GM10266 (cell line): ENCODE measurements at regions not wholly inside any gene's neighbourhood (a gene's known extent, or its start where the extent isn't known, plus 50 kb on each side); places are given as distances from the start of the nearest gene placed in this dataset.
"Not testable (repeated sequence)": the region's sequence is repeated elsewhere in the genome, so short reads cannot be mapped to it uniquely, and the experiment has no call there.

Source experiments
- DNase-seq: peaks from one replicate; pipeline ENCODE4 v3.0.0; 2012; ENCODE audit errors: extremely low spot score
- TF ChIP-seq, protein P1 (sequence below): IDR thresholded peaks from 2 replicates; pipeline ENCODE4 v1.5.1; 2012; ENCODE audit warnings: mild to moderate bottlenecking, low read depth; ENCODE audit not compliant: control insufficient read depth, insufficient read depth; ENCODE audit errors: missing control alignments

DNA sequence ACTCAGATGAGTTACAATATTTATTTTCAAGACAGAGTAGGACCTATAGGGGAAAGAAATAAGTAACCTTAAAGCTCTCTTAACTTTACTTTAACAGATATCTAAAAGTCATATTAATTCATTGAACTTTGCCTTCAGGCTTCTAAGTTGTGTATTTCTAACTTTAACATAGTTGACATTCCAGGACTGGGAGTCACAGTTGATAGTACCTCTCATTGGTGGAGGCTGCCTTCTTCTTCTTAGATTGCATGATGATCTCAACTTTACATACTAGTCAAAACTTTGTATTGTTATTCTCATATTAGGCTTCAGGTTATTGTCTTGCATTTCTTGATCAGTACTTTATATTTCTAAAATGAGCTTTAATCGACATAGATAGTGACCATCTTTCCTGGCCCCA, 350.1 kb upstream of the KIF2B start:
- TF ChIP-seq, protein P1, sequence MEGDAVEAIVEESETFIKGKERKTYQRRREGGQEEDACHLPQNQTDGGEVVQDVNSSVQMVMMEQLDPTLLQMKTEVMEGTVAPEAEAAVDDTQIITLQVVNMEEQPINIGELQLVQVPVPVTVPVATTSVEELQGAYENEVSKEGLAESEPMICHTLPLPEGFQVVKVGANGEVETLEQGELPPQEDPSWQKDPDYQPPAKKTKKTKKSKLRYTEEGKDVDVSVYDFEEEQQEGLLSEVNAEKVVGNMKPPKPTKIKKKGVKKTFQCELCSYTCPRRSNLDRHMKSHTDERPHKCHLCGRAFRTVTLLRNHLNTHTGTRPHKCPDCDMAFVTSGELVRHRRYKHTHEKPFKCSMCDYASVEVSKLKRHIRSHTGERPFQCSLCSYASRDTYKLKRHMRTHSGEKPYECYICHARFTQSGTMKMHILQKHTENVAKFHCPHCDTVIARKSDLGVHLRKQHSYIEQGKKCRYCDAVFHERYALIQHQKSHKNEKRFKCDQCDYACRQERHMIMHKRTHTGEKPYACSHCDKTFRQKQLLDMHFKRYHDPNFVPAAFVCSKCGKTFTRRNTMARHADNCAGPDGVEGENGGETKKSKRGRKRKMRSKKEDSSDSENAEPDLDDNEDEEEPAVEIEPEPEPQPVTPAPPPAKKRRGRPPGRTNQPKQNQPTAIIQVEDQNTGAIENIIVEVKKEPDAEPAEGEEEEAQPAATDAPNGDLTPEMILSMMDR = no peak
- no peak for DNase-seq

DNA sequence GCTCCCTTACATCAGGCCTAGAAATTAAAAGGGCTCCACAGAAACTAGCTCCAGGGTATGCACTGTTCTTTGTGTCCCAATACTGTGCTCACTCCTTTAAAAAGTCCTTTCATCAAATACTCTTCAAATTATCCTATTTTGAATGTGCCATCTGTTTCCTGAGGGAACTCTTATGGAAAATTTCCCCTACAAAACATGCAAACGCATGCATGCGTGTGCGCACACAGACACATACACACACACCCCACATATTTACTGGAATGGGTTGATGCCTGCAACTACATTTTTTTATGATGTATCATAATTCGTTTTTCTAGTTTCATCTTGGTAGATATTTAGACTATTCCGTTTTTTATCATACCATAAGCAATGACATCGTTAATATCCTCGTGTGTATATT, 351.2 kb upstream of the KIF2B start:
- TF ChIP-seq, protein P1 = no peak
- no peak for DNase-seq

DNA sequence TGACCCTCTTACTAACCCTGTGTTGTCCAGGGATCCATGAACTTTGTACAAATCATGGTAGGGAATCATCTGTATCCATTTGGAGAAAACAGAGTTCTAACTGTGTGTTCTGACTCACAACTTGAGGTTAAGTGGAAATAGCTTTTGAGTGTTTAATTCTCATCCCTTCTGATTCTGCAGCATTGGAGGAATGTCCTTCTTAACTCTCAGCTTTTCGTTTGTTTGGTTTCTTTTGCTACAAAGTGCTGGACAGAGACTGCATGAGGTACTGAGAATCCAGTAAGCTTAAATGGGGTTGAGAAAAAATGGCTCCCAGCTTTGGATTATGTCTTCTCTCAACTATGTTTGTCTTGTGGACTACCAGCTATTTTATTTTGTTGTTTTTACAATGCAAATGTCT, 352.1 kb upstream of the KIF2B start:
- no peak for DNase-seq
- TF ChIP-seq, protein P1 = no peak

DNA sequence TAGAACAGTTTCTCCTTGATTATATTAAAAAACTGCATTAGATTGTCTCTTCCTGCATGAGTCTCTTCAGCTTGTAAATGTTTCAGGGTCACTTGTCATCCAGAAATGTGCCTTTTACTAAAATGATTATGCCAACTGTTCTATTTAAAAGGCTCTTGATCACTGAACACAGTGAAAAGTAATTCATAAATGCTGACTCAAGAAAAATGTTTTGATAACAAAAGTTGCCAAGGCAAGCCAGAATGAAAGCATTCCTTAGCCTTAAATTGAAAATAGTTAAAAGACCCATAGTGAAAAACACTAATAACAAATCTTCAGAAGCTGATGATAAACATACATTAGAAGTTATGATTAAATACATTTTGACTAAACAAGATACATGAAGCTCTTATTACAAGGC, 356.0 kb upstream of the KIF2B start:
- TF ChIP-seq, protein P1 = no peak
- DNase-seq = no peak

DNA sequence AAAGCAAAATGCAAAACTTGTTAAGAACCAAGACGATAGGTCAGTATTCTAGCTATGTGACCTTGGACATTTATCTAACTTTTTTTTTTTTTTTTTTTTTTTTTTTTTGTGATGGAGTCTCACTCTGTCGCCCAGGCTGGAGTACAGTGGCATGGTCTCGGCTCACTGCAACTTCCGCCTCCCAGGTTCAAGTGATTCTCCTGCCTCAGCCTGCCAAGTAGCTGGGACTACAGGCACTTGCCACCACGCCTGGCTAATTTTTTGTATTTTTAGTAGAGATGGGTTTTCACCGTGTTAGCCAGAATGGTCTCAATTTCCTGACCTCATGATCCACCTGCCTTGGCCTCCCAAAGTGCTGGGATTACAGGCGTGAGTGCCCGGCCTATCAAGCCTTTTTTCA, 358.3 kb upstream of the KIF2B start:
- not testable (repeated sequence) for DNase-seq

DNA sequence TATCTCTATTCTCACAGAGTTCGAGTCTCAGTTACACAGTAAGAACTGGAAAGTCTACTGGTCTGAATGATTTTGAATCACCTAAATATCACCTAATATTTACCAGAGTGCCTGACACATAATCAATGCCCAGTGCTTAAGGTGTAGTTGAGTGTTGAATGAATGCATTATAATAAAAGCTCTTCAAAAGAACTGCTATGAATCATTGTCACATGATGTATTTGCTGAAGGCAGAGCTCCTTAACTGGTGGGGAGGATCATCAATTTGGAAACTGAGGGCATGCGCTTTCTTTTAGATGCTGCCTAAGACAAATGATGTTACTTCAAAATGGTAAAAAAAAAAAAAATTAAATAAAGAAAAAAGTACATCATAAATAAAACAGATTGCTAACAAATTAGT, 359.4 kb upstream of the KIF2B start:
- no peak for DNase-seq
- TF ChIP-seq, protein P1 = no peak

DNA sequence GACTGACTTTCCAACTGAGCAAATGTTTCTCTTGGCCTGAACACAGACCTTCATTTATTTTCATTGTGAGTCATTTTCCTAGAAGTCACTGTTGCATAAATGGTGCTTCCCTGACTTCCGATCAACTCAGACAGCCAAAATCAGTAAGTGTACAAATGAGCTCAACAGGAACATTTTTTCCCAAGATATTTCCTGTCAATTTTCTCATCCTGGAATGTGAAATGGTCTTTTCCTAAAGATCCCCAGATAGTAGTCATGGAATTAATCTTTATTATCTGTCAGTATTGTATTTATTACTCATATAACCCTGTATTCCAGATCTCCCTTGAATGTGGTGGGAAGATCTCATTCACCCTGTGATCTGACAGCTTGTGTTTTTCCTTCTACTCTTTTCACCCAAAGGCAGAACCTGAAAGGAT, 360.3 kb upstream of the KIF2B start:
- DNase-seq = no peak
- TF ChIP-seq, protein P1 = no peak

DNA sequence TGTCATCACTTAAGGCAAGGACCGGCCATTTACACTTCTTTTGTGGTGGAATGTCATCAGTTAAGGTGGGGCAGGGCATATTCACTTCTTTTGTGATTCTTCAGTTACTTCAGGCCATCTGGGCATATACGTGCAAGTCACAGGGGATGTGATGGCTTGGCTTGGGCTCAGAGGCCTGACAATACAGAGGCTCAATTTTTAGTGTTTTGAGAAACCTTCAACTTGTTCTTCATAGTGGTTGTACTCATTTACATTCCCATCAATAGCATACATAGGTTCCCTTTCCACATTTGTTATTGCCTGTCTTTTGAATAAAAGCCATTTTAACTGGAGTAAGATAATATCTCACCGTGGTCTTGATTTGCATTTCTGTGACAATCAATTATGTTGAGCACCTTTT, 366.8 kb upstream of the KIF2B start:
- DNase-seq = not testable (repeated sequence)
